OCI-LY3 (cell line): ENCODE measurements at regions not wholly inside any gene's neighbourhood (a gene's known extent, or its start where the extent isn't known, plus 50 kb on each side); places are given as distances from the start of the nearest gene placed in this dataset.
"Not testable (repeated sequence)": the region's sequence is repeated elsewhere in the genome, so short reads cannot be mapped to it uniquely, and the experiment has no call there.

Experiments
- H2AFZ ChIP-seq: fragments of 200-600, 300-600 bp; shearing (Covaris generic); 2 replicates; pipeline ENCODE4 v1.6.0; 2014; ENCODE audit warnings: antibody characterized with exemption, low read depth, low read length
- H3K27ac ChIP-seq: fragments of 200-600, 300-600 bp; sonication (generic); 2 replicates; pipeline ENCODE4 v1.5.1; 2014; ENCODE audit warnings: mild to moderate bottlenecking, low read length, moderate library complexity, mixed read lengths
- H3K27me3 ChIP-seq: fragments of 200-600, 300-600 bp; sonication (generic); 2 replicates; pipeline ENCODE4 v1.6.1; 2014; ENCODE audit warnings: low read depth, low read length, mixed read lengths
- H3K36me3 ChIP-seq: fragments of 200-600, 300-600 bp; sonication (generic); replicated peaks from 2 replicates; pipeline ENCODE3; 2014; ENCODE audit warnings: low read depth, low read length, mixed read lengths
- H3K4me1 ChIP-seq: fragments of 300-600, 200-600 bp; sonication (generic); 2 replicates; pipeline ENCODE4 v1.6.1; 2014; ENCODE audit warnings: low read length, mixed read lengths
- H3K4me2 ChIP-seq: fragments of 200-600, 300-600 bp; sonication (generic); 2 replicates; pipeline ENCODE4 v1.6.1; 2014; ENCODE audit warnings: low read length, mixed read lengths
- H3K4me3 ChIP-seq: fragments of 300-600, 200-600 bp; sonication (generic); 2 replicates; pipeline ENCODE4 v1.5.1; 2014; ENCODE audit warnings: antibody characterized with exemption, mild to moderate bottlenecking, low read length, moderate library complexity
- H3K79me2 ChIP-seq: fragments of 300-600, 200-600 bp; shearing (Covaris generic); 2 replicates; pipeline ENCODE4 v1.6.1; 2014; ENCODE audit warnings: mild to moderate bottlenecking, low read length, mixed read lengths
- H3K9ac ChIP-seq: fragments of 300-600, 200-600 bp; shearing (Covaris generic); 2 replicates; pipeline ENCODE4 v1.6.0; 2014; ENCODE audit warnings: mild to moderate bottlenecking, low read length, moderate library complexity
- H3K9me3 ChIP-seq: fragments of 200-600, 300-600 bp; shearing (Covaris generic); 2 replicates; pipeline ENCODE4 v1.6.1; 2014; ENCODE audit warnings: low read length, mixed read lengths; ENCODE audit not compliant: insufficient read depth
- H4K20me1 ChIP-seq: fragments of 200-600, 300-600 bp; sonication (generic); 2 replicates; pipeline ENCODE4 v1.6.1; 2016; ENCODE audit warnings: low read length, mixed read lengths; ENCODE audit not compliant: insufficient read depth
- CTCF ChIP-seq: fragments of 200-600, 300-600 bp; sonication (generic); IDR thresholded peaks from 2 replicates; pipeline ENCODE4 v1.5.1; 2014; ENCODE audit warnings: antibody characterized with exemption, low read length, low read depth
- EZH2phosphoT487 ChIP-seq: fragments of 200-600 bp; shearing (Covaris generic); IDR thresholded peaks from 2 replicates; pipeline ENCODE4 v1.6.1; 2018; ENCODE audit warnings: antibody characterized with exemption, mixed run types, low read depth

- Histone ChIP-seq H3K27me3 (peaks cover 16% of the 10 kb centered on the region), H3K4me2 (no peak overlapping the region), H3K9ac (no peak overlapping the region), H3K4me1 (no peaks in the 10 kb centered on the region), H3K36me3 (no peaks in the 10 kb centered on the region), H4K20me1 (no peaks in the 10 kb centered on the region), H3K9me3 (no peaks in the 10 kb centered on the region), H2AFZ (no peak overlapping the region), H3K27ac (no peak overlapping the region), H3K4me3 (no peak overlapping the region), H3K79me2 (no peaks in the 10 kb centered on the region)
- TF ChIP-seq CTCF (no peak), EZH2phosphoT487 (no peak)
Measured at GRCh38 chr11:11722861-11723260, 101.1 kb upstream of the GALNT18 start.

- Histone ChIP-seq H3K9ac (no peak overlapping the region), H3K79me2 (no peaks in the 10 kb centered on the region), H2AFZ (no peak overlapping the region), H3K4me3 (no peak overlapping the region), H3K36me3 (no peaks in the 10 kb centered on the region), H3K27ac (no peak overlapping the region), H3K4me2 (no peak overlapping the region), H3K27me3 (peaks cover 16% of the 10 kb centered on the region), H3K9me3 (no peaks in the 10 kb centered on the region), H3K4me1 (no peaks in the 10 kb centered on the region), H4K20me1 (no peaks in the 10 kb centered on the region)
- no peak for TF ChIP-seq CTCF
- TF ChIP-seq EZH2phosphoT487, result no peak
Measured at GRCh38 chr11:11722246-11722645, 100.4 kb upstream of the GALNT18 start.

GRCh38 chr11:11718511-11718910 is 96.7 kb upstream of the GALNT18 start:
- H3K27ac ChIP-seq, result no peak overlapping the region
- H3K4me3 ChIP-seq, result no peak overlapping the region
- no peaks in the 10 kb centered on the region for H3K79me2 ChIP-seq
- no peak overlapping the region for H2AFZ ChIP-seq
- no peak overlapping the region for H3K9ac ChIP-seq
- no peaks in the 10 kb centered on the region for H3K36me3 ChIP-seq
- no peak overlapping the region for H3K4me2 ChIP-seq
- no peaks in the 10 kb centered on the region for H4K20me1 ChIP-seq
- no peak for TF ChIP-seq CTCF
- TF ChIP-seq EZH2phosphoT487, result no peak
- no peaks in the 10 kb centered on the region for H3K4me1 ChIP-seq
- H3K9me3 ChIP-seq, result no peaks in the 10 kb centered on the region
- H3K27me3 ChIP-seq, result peaks cover 4% of the 10 kb centered on the region; the same call in 1 of the 2 replicates

- Histone ChIP-seq H3K9me3 (no peaks in the 10 kb centered on the region), H3K79me2 (no peaks in the 10 kb centered on the region), H3K27ac (no peak overlapping the region), H2AFZ (no peak overlapping the region), H3K36me3 (no peaks in the 10 kb centered on the region), H3K27me3 (peaks cover 4% of the 10 kb centered on the region; the same call in 1 of the 2 replicates), H3K4me3 (no peak overlapping the region), H3K9ac (no peak overlapping the region), H3K4me2 (no peak overlapping the region), H3K4me1 (no peaks in the 10 kb centered on the region), H4K20me1 (no peaks in the 10 kb centered on the region)
- TF ChIP-seq CTCF (no peak), EZH2phosphoT487 (no peak)
Measured at GRCh38 chr11:11717064-11717725, 95.4 kb upstream of the GALNT18 start.

GRCh38 chr11:11715075-11715474 is 93.3 kb upstream of the GALNT18 start:
- not testable (repeated sequence) for H4K20me1 ChIP-seq, H3K79me2 ChIP-seq, H3K36me3 ChIP-seq

More at GRCh38 chr11:11715075-11715474, 93.3 kb upstream of the GALNT18 start:
- H3K4me1 ChIP-seq, H3K4me3 ChIP-seq, H3K9me3 ChIP-seq, H3K9ac ChIP-seq, H3K27ac ChIP-seq, H2AFZ ChIP-seq, H3K27me3 ChIP-seq, H3K4me2 ChIP-seq: not testable (repeated sequence)
